ENCODE measurements at regions not wholly inside any gene's neighbourhood (a gene's known extent, or its start where the extent isn't known, plus 50 kb on each side); places are given as distances from the start of the nearest gene placed in this dataset.

- no peak for DNase-seq
Observed at GRCh38 chr21:35697321-35697808, 363.0 kb downstream of the SETD4 start.

GRCh38 chr21:35696644-35697043 lies 363.7 kb downstream of the SETD4 start:
- intact Hi-C loops (cut with micrococcal nuclease) = no loop called here
- Mint-ChIP-seq H3K9me3 (no peaks in the 10 kb centered on the region), H3K4me1 (peaks cover 3% of the 10 kb centered on the region), H3K36me3 (no peaks in the 10 kb centered on the region), H3K27me3 (ENCODE audit: low read depth in 3 of 3) (peaks cover 2 to 8% (median 4%) of the 10 kb centered on the region in 3 donors), H3K27ac (no peak overlapping the region), H3K4me3 (no peak overlapping the region)
- H3K36me3 ChIP-seq (replicated peaks in 1 of 2; ENCODE audit: control insufficient read depth in 1 of 2, insufficient read depth in 2 of 2, low read length in 2 of 2) = no peaks in the 10 kb centered on the region
- no peak overlapping the region for H3K4me2 ChIP-seq (replicated peaks; ENCODE audit: extremely low read depth, low read length, poor library complexity, severe bottlenecking)
- no peak overlapping the region for H3K27ac ChIP-seq (ENCODE audit: low read depth in 1 of 2, low read length in 2 of 2)
- no peak for TF ChIP-seq CTCF (IDR thresholded peaks at IDR 0.05)
- no peaks in the 10 kb centered on the region for H3K9me3 ChIP-seq (replicated peaks in 1 of 2; ENCODE audit: control insufficient read depth in 1 of 2, insufficient read depth in 1 of 2, low read length in 2 of 2)
- H3K4me1 ChIP-seq (ENCODE audit: control insufficient read depth in 1 of 2, insufficient read depth in 2 of 2, low read length in 2 of 2) = no peaks in the 10 kb centered on the region
- DNase-seq = no peak
- no peak overlapping the region for H2AFZ ChIP-seq (ENCODE audit: insufficient read depth, low read depth, low read length, poor library complexity, severe bottlenecking)
- H3K9ac ChIP-seq (ENCODE audit: insufficient read depth, low read length, poor library complexity, severe bottlenecking) = no peak overlapping the region
- H3K79me2 ChIP-seq (ENCODE audit: insufficient read depth, low read length) = no peaks in the 10 kb centered on the region
- WGBS (ENCODE audit: insufficient coverage) = 50% methylated on average over 1 of the region's 2 CpGs
- no peak overlapping the region for H3K4me3 ChIP-seq (replicated peaks in 1 of 3; ENCODE audit: low read depth in 2 of 3, low read length in 3 of 3)
- no peaks in the 10 kb centered on the region for H3K27me3 ChIP-seq (ENCODE audit: control insufficient read depth in 2 of 2, insufficient read depth in 2 of 2, low read length in 2 of 2)
- no peaks in the 10 kb centered on the region for H4K20me1 ChIP-seq (ENCODE audit: insufficient read depth, low read length)

More at GRCh38 chr21:35697321-35697808, 363.0 kb downstream of the SETD4 start:
- H3K4me3 ChIP-seq (replicated peaks in 1 of 3; ENCODE audit: low read depth in 2 of 3, low read length in 3 of 3) = no peak overlapping the region
- 0% methylated on average over 3 of the region's 3 CpGs for WGBS (ENCODE audit: insufficient coverage)
- H3K4me3 Mint-ChIP-seq = no peak overlapping the region
- no peak overlapping the region for H3K27ac Mint-ChIP-seq
- no peaks in the 10 kb centered on the region for H3K9me3 Mint-ChIP-seq
- TF ChIP-seq CTCF (IDR thresholded peaks at IDR 0.05) = no peak
- H2AFZ ChIP-seq (ENCODE audit: insufficient read depth, low read depth, low read length, poor library complexity, severe bottlenecking) = no peak overlapping the region
- H3K4me1 Mint-ChIP-seq = peaks cover 3% of the 10 kb centered on the region
- peaks cover 2 to 5% (median 4%) of the 10 kb centered on the region in 3 donors for H3K27me3 Mint-ChIP-seq (ENCODE audit: low read depth in 3 of 3)
- H4K20me1 ChIP-seq (ENCODE audit: insufficient read depth, low read length) = no peaks in the 10 kb centered on the region
- no peaks in the 10 kb centered on the region for H3K27me3 ChIP-seq (ENCODE audit: control insufficient read depth in 2 of 2, insufficient read depth in 2 of 2, low read length in 2 of 2)
- intact Hi-C loops (cut with micrococcal nuclease) = no loop called here
- H3K9me3 ChIP-seq (replicated peaks in 1 of 2; ENCODE audit: control insufficient read depth in 1 of 2, insufficient read depth in 1 of 2, low read length in 2 of 2) = no peaks in the 10 kb centered on the region
- H3K4me1 ChIP-seq (ENCODE audit: control insufficient read depth in 1 of 2, insufficient read depth in 2 of 2, low read length in 2 of 2) = no peaks in the 10 kb centered on the region
- no peak overlapping the region for H3K4me2 ChIP-seq (replicated peaks; ENCODE audit: extremely low read depth, low read length, poor library complexity, severe bottlenecking)
- H3K9ac ChIP-seq (ENCODE audit: insufficient read depth, low read length, poor library complexity, severe bottlenecking) = no peak overlapping the region
- H3K36me3 ChIP-seq (replicated peaks in 1 of 2; ENCODE audit: control insufficient read depth in 1 of 2, insufficient read depth in 2 of 2, low read length in 2 of 2) = no peaks in the 10 kb centered on the region
- no peaks in the 10 kb centered on the region for H3K36me3 Mint-ChIP-seq
- H3K79me2 ChIP-seq (ENCODE audit: insufficient read depth, low read length) = no peaks in the 10 kb centered on the region
- H3K27ac ChIP-seq (ENCODE audit: low read depth in 1 of 2, low read length in 2 of 2) = no peak overlapping the region

Data from CD14-positive monocyte (primary cell).